ENCODE measurements at regions not wholly inside any gene's neighbourhood (a gene's known extent, or its start where the extent isn't known, plus 50 kb on each side); places are given as distances from the start of the nearest gene placed in this dataset.

DNA sequence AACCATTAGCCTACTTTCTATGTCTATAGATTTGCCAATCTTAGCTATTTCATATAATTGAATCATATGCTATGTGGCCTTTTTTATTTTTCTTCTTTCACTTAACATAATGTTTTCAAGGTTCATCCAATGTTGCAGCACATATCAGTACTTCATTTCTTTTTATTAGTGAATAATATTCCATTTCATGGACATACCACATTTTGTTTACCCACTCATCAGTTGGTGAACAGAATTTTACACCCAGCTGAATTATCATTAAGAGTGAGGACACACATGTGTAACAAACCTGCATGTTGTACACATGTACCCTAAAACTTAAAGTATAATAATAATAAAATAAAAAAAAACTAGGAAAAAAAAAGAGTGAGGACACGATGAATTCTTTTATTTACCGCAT lies 81.7 kb upstream of the C3orf80 start:
- TF ChIP-seq CTCF (IDR thresholded peaks at IDR 0.05) (no peak), POLR2A (IDR thresholded peaks at IDR 0.05) (no peak), POLR2AphosphoS5 (IDR thresholded peaks at IDR 0.05) (no peak)
- Histone ChIP-seq H3K9me3 (no peaks in the 10 kb centered on the region), H3K36me3 (no peaks in the 10 kb centered on the region), H3K27ac (no peak overlapping the region), H3K27me3 (replicated peaks; ENCODE audit: insufficient read depth) (no peaks in the 10 kb centered on the region), H3K4me3 (no peak overlapping the region), H3K4me1 (replicated peaks) (no peaks in the 10 kb centered on the region)
- no peak for DNase-seq (ENCODE audit: low spot score)
- 97% methylated on average over 2 of the region's 2 CpGs for WGBS
- intact Hi-C loops (cut with DNase I) = no loop called here

DNA sequence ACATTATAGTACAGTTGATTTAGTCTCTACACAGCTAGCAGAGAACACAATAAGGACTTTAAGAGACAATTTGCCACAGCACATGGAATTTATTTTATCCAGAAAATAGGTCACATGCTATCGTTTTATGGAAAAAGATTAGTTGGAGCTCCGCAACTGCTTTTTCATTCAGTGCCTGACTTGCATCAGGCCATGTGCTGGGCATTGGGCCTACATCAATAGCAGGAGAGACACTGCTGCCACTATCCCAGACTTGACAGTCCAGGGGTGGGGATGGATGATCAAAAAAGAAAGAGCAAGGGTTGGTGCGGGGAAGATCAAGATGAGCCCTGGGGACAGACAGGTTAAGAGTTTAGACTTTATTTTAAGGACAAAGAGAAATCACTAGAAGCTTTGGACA lies 75.2 kb upstream of the C3orf80 start:
- Histone ChIP-seq H3K4me3 (no peak overlapping the region), H3K36me3 (no peaks in the 10 kb centered on the region), H3K27me3 (replicated peaks; ENCODE audit: insufficient read depth) (no peaks in the 10 kb centered on the region), H3K4me1 (replicated peaks) (no peaks in the 10 kb centered on the region), H3K9me3 (no peaks in the 10 kb centered on the region), H3K27ac (no peak overlapping the region)
- TF ChIP-seq CTCF (IDR thresholded peaks at IDR 0.05) (no peak), POLR2A (IDR thresholded peaks at IDR 0.05) (no peak), POLR2AphosphoS5 (IDR thresholded peaks at IDR 0.05) (no peak)
- intact Hi-C loops (cut with DNase I) = no loop called here
- no peak for DNase-seq (ENCODE audit: low spot score)
- WGBS = 68% methylated on average over 3 of the region's 3 CpGs

DNA sequence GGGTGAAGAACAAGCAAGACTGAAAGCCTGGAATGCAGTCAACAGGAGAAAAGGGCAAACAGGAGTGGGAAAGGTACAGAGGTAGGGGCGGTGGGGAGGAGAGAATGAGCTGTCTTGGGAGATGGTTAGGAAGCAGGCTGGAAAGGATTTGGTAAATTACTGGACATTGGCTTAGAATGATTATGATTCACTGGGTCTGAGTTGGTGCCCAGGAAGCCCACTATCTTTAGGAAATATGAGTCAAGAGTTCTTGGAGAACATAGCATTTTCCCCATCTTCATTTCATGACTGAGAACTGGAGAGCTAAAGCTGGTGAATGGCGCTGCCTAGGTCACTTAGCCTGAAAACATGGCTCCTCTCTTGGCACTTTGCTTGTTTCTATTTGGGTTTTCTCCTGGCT lies 74.7 kb upstream of the C3orf80 start:
- no peaks in the 10 kb centered on the region for H3K36me3 ChIP-seq
- intact Hi-C loops (cut with DNase I) = no loop called here
- no peaks in the 10 kb centered on the region for H3K4me1 ChIP-seq (replicated peaks)
- H3K27me3 ChIP-seq (replicated peaks; ENCODE audit: insufficient read depth) = no peaks in the 10 kb centered on the region
- no peak for DNase-seq (ENCODE audit: low spot score)
- no peak overlapping the region for H3K4me3 ChIP-seq
- no peaks in the 10 kb centered on the region for H3K9me3 ChIP-seq
- TF ChIP-seq POLR2AphosphoS5 (IDR thresholded peaks at IDR 0.05) = no peak
- no peak for TF ChIP-seq POLR2A (IDR thresholded peaks at IDR 0.05)
- no peak for TF ChIP-seq CTCF (IDR thresholded peaks at IDR 0.05)
- 91% methylated on average over 2 of the region's 2 CpGs for WGBS
- H3K27ac ChIP-seq = no peak overlapping the region

DNA sequence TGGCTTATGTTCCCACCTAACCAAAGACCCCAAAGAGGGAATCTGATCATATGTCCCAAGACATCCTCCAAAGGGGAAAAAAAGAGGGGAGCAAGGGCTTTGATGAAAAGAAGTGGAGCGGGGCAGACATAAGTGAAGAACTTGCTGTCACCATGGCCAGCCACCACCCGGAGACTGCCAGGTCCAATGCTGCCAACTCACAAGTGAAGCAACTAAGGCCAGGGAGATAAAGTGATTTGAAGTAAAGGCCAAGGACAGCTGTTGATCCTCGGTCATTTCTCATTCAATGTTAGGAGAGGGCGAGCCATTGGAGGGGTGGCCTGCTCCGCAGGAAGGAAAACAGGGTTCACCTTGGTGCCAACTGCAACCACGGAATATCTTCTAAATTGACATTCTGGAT lies 72.6 kb upstream of the C3orf80 start:
- Histone ChIP-seq H3K36me3 (no peaks in the 10 kb centered on the region), H3K4me3 (no peak overlapping the region), H3K27ac (no peak overlapping the region), H3K9me3 (no peaks in the 10 kb centered on the region), H3K27me3 (replicated peaks; ENCODE audit: insufficient read depth) (no peaks in the 10 kb centered on the region), H3K4me1 (replicated peaks) (no peaks in the 10 kb centered on the region)
- intact Hi-C loops (cut with DNase I) = no loop called here
- TF ChIP-seq POLR2A (IDR thresholded peaks at IDR 0.05) (no peak), CTCF (IDR thresholded peaks at IDR 0.05) (no peak), POLR2AphosphoS5 (IDR thresholded peaks at IDR 0.05) (no peak)
- DNase-seq (ENCODE audit: low spot score) = no peak
- WGBS = 94% methylated on average over 6 of the region's 6 CpGs

- Histone ChIP-seq H3K4me1 (replicated peaks) (no peaks in the 10 kb centered on the region), H3K27me3 (replicated peaks; ENCODE audit: insufficient read depth) (no peaks in the 10 kb centered on the region), H3K4me3 (no peak overlapping the region), H3K36me3 (no peaks in the 10 kb centered on the region), H3K9me3 (no peaks in the 10 kb centered on the region), H3K27ac (no peak overlapping the region)
- no peak for TF ChIP-seq POLR2AphosphoS5 (IDR thresholded peaks at IDR 0.05)
- no peak for TF ChIP-seq POLR2A (IDR thresholded peaks at IDR 0.05)
- no peak for TF ChIP-seq CTCF (IDR thresholded peaks at IDR 0.05)
- no peak for DNase-seq (ENCODE audit: low spot score)
- intact Hi-C loops (cut with DNase I) = no loop called here
- 92% methylated on average over 4 of the region's 4 CpGs for WGBS
These were observed 71.2 kb upstream of the C3orf80 start for GRCh38 chr3:160154033-160154432.

Data from prostate gland (tissue), 2 donors.